ENCODE measurements at regions not wholly inside any gene's neighbourhood (a gene's known extent, or its start where the extent isn't known, plus 50 kb on each side); places are given as distances from the start of the nearest gene placed in this dataset.

- TF ChIP-seq CTCF (IDR thresholded peaks at IDR 0.05; ENCODE audit: insufficient read depth, low read depth, low read length) (no peak), EZH2 (IDR thresholded peaks at IDR 0.05; ENCODE audit: insufficient read depth, low read length) (no peak)
These were observed 227.2 kb upstream of the KIAA1217 start for GRCh38 chr10:23981520-23982309.

Data from astrocyte (in vitro differentiated cells and primary cell).